Common myeloid progenitor, CD34-positive (primary cell): ENCODE measurements at regions not wholly inside any gene's neighbourhood (a gene's known extent, or its start where the extent isn't known, plus 50 kb on each side); places are given as distances from the start of the nearest gene placed in this dataset.
"Not testable (repeated sequence)": the region's sequence is repeated elsewhere in the genome, so short reads cannot be mapped to it uniquely, and the experiment has no call there.

Experiments used
- CTCF ChIA-PET: fragments of 350-600 bp; sonication (Branson Sonifier 250); formaldehyde crosslinking; loops from one replicate; lab custom pipeline; 2021; ENCODE audit warnings: antibody characterized with exemption; lab: Charles Lee
- POLR2A ChIA-PET: fragments of 350-600 bp; sonication (Branson Sonifier 250); formaldehyde crosslinking; loops from one replicate; lab custom pipeline; 2021; ENCODE audit warnings: antibody characterized with exemption; lab: Charles Lee
- DNase-seq, 3 donors: peaks; one replicate each; pipeline versions ENCODE4 v3.0.0 to v3.0.0-alpha.2; 2013
- H3K27ac ChIP-seq, 2 experiments: 1 replicate in 1 of 2; 2 replicates in 1 of 2; pipeline ENCODE4 v1.7.0; 2013; ENCODE audit warnings: inconsistent platforms in 2 of 2, low read length in 2 of 2, mild to moderate bottlenecking in 2 of 2, low read depth in 1 of 2, moderate library complexity in 1 of 2; ENCODE audit not compliant: severe bottlenecking in 2 of 2, insufficient read depth in 1 of 2, poor library complexity in 1 of 2
- H3K27me3 ChIP-seq, 5 experiments: replicated peaks in 2 of 5; 1 replicate in 3 of 5; 2 replicates in 2 of 5; pipeline versions ENCODE4 v1.6.1 to v1.7.0; 2013; ENCODE audit warnings: low read length in 4 of 5, mild to moderate bottlenecking in 2 of 5, moderate library complexity in 2 of 5, inconsistent platforms in 1 of 5; ENCODE audit not compliant: insufficient read depth in 5 of 5, control insufficient read depth in 4 of 5
- H3K36me3 ChIP-seq, 4 experiments: 1 replicate in 2 of 4; 2 replicates in 2 of 4; pipeline versions ENCODE4 v1.6.1 to v1.7.0; 2013; ENCODE audit warnings: low read length in 3 of 4, control low read depth in 1 of 4, mild to moderate bottlenecking in 1 of 4; ENCODE audit not compliant: control insufficient read depth in 4 of 4, insufficient read depth in 4 of 4
- H3K4me1 ChIP-seq, 4 experiments: 1 replicate in 3 of 4; 2 replicates in 1 of 4; pipeline versions ENCODE4 v1.6.1 to v1.7.1; 2013; ENCODE audit warnings: low read length in 3 of 4, mild to moderate bottlenecking in 3 of 4, control low read depth in 1 of 4, inconsistent platforms in 1 of 4, moderate library complexity in 1 of 4; ENCODE audit not compliant: control insufficient read depth in 4 of 4, insufficient read depth in 4 of 4; ENCODE audit errors: control extremely low read depth in 1 of 4
- H3K4me3 ChIP-seq, 7 experiments: 1 replicate in 4 of 7; 2 replicates in 3 of 7; pipeline versions ENCODE4 v1.5.1 to v1.7.0; 2013; ENCODE audit warnings: mild to moderate bottlenecking in 7 of 7, low read length in 6 of 7, moderate library complexity in 6 of 7, inconsistent platforms in 2 of 7, low read depth in 2 of 7, control low read depth in 1 of 7; ENCODE audit not compliant: insufficient read depth in 4 of 7, control insufficient read depth in 1 of 7; ENCODE audit errors: extremely low read depth in 1 of 7
- H3K9me3 ChIP-seq, 5 experiments: 1 replicate in 4 of 5; 2 replicates in 1 of 5; pipeline versions ENCODE4 v1.6.1 to v1.7.1; 2013; ENCODE audit warnings: low read length in 4 of 5, mild to moderate bottlenecking in 2 of 5, inconsistent platforms in 1 of 5, low read depth in 1 of 5, moderate library complexity in 1 of 5; ENCODE audit not compliant: control insufficient read depth in 4 of 5, insufficient read depth in 2 of 5; ENCODE audit errors: control extremely low read depth in 1 of 5
- WGBS: methylation state at CpG from one replicate; pipeline ENCODE4 v1.1.5; 2013; ENCODE audit not compliant: insufficient coverage; 5-methylcytosine and 5-hydroxymethylcytosine counted together

GRCh38 chr12:46065412-46066166 is 75.2 kb upstream of the SCAF11 start:
- Histone ChIP-seq H3K27me3 (no peaks in the 10 kb centered on the region), H3K9me3 (no peaks in the 10 kb centered on the region), H3K4me3 (no peak overlapping the region), H3K36me3 (no peaks in the 10 kb centered on the region), H3K27ac (no peak overlapping the region), H3K4me1 (peaks cover 0 to 3% (median 0%) of the 10 kb centered on the region in 4 experiments)
- WGBS = 100% methylated on average over 1 of the region's 3 CpGs
- POLR2A ChIA-PET = no interaction called here
- no peak for DNase-seq
- CTCF ChIA-PET = no interaction called here

- Histone ChIP-seq H3K4me1 (no peaks in the 10 kb centered on the region), H3K4me3 (no peak overlapping the region), H3K9me3 (peaks cover 0 to 7% (median 0%) of the 10 kb centered on the region in 5 experiments), H3K36me3 (no peaks in the 10 kb centered on the region), H3K27me3 (no peaks in the 10 kb centered on the region), H3K27ac (no peak overlapping the region)
- no CpG with 5 or more reads among the region's 2 CpGs for WGBS
- ChIA-PET CTCF (no interaction called here), POLR2A (no interaction called here)
- no peak for DNase-seq
Measured at GRCh38 chr12:46064548-46064947, 74.2 kb upstream of the SCAF11 start.

GRCh38 chr12:46058697-46059096 is 68.3 kb upstream of the SCAF11 start:
- peaks cover 0 to 25% (median 6%) of the 10 kb centered on the region in 5 experiments for H3K9me3 ChIP-seq
- POLR2A ChIA-PET, H3K36me3 ChIP-seq, H3K4me1 ChIP-seq, H3K27ac ChIP-seq, DNase-seq, H3K4me3 ChIP-seq, CTCF ChIA-PET, H3K27me3 ChIP-seq: not testable (repeated sequence)
- 95% methylated on average over 4 of the region's 7 CpGs for WGBS

GRCh38 chr12:46050805-46051204 is 60.4 kb upstream of the SCAF11 start:
- no peak for DNase-seq
- Histone ChIP-seq H3K4me3 (no peak overlapping the region), H3K4me1 (no peaks in the 10 kb centered on the region), H3K27ac (no peak overlapping the region), H3K27me3 (no peaks in the 10 kb centered on the region), H3K36me3 (no peaks in the 10 kb centered on the region), H3K9me3 (peaks cover 5 to 47% (median 12%) of the 10 kb centered on the region in 5 experiments)
- ChIA-PET POLR2A (no interaction called here), CTCF (no interaction called here)

GRCh38 chr12:46049665-46050064 is 59.3 kb upstream of the SCAF11 start:
- H3K36me3 ChIP-seq = no peaks in the 10 kb centered on the region
- no peak overlapping the region for H3K27ac ChIP-seq
- DNase-seq = no peak
- peaks cover 5 to 48% (median 12%) of the 10 kb centered on the region in 5 experiments for H3K9me3 ChIP-seq
- no peak overlapping the region for H3K4me3 ChIP-seq
- 0% methylated on average over 1 of the region's 2 CpGs for WGBS
- ChIA-PET POLR2A (no interaction called here), CTCF (no interaction called here)
- H3K4me1 ChIP-seq = no peaks in the 10 kb centered on the region
- H3K27me3 ChIP-seq = no peaks in the 10 kb centered on the region

- no peaks in the 10 kb centered on the region for H3K4me1 ChIP-seq
- H3K9me3 ChIP-seq = peaks cover 5 to 47% (median 12%) of the 10 kb centered on the region in 5 experiments
- H3K27me3 ChIP-seq = no peaks in the 10 kb centered on the region
- H3K27ac ChIP-seq = no peak overlapping the region
- H3K4me3 ChIP-seq = no peak overlapping the region
- WGBS = no CpG with 5 or more reads among the region's 1 CpG
- CTCF ChIA-PET = no interaction called here
- H3K36me3 ChIP-seq = no peaks in the 10 kb centered on the region
- POLR2A ChIA-PET = no interaction called here
- no peak for DNase-seq
Measured at GRCh38 chr12:46046436-46046835, 56.1 kb upstream of the SCAF11 start.

GRCh38 chr12:46043972-46044520 is 53.7 kb upstream of the SCAF11 start:
- no CpG with 5 or more reads among the region's 1 CpG for WGBS
- ChIA-PET CTCF (no interaction called here), POLR2A (no interaction called here)
- no peak overlapping the region for H3K4me3 ChIP-seq
- no peaks in the 10 kb centered on the region for H3K36me3 ChIP-seq
- peaks cover 2 to 29% (median 11%) of the 10 kb centered on the region in 5 experiments for H3K9me3 ChIP-seq
- no peaks in the 10 kb centered on the region for H3K27me3 ChIP-seq
- H3K4me1 ChIP-seq = no peaks in the 10 kb centered on the region
- DNase-seq = no peak
- H3K27ac ChIP-seq = no peak overlapping the region
